ENCODE measurements at regions not wholly inside any gene's neighbourhood (a gene's known extent, or its start where the extent isn't known, plus 50 kb on each side); places are given as distances from the start of the nearest gene placed in this dataset.

- no peak overlapping the region for H3K4me3 ChIP-seq (ENCODE audit: control insufficient read depth, low read depth, low read length)
- no peak for DNase-seq (ENCODE audit: low read depth)
- no peak for TF ChIP-seq CTCF (IDR thresholded peaks at IDR 0.05; ENCODE audit: control insufficient read depth, insufficient read depth, low read depth, low read length, missing control alignments)
Observed at GRCh38 chr9:115267790-115268189, 149.8 kb upstream of the TNC start.

- no peak for DNase-seq (ENCODE audit: low read depth)
- TF ChIP-seq CTCF (IDR thresholded peaks at IDR 0.05; ENCODE audit: control insufficient read depth, insufficient read depth, low read depth, low read length, missing control alignments), result no peak
- H3K4me3 ChIP-seq (ENCODE audit: control insufficient read depth, low read depth, low read length), result no peak overlapping the region
Observed at GRCh38 chr9:115275753-115276152, 157.8 kb upstream of the TNC start.

GRCh38 chr9:115276621-115277020 is 158.7 kb upstream of the TNC start:
- no peak for DNase-seq (ENCODE audit: low read depth)
- H3K4me3 ChIP-seq (ENCODE audit: control insufficient read depth, low read depth, low read length), result no peak overlapping the region
- TF ChIP-seq CTCF (IDR thresholded peaks at IDR 0.05; ENCODE audit: control insufficient read depth, insufficient read depth, low read depth, low read length, missing control alignments), result no peak

GRCh38 chr9:115277301-115277700 is 159.3 kb upstream of the TNC start:
- no peak for TF ChIP-seq CTCF (IDR thresholded peaks at IDR 0.05; ENCODE audit: control insufficient read depth, insufficient read depth, low read depth, low read length, missing control alignments)
- H3K4me3 ChIP-seq (ENCODE audit: control insufficient read depth, low read depth, low read length), result no peak overlapping the region
- no peak for DNase-seq (ENCODE audit: low read depth)

- no peak for TF ChIP-seq CTCF (IDR thresholded peaks at IDR 0.05; ENCODE audit: control insufficient read depth, insufficient read depth, low read depth, low read length, missing control alignments)
- H3K4me3 ChIP-seq (ENCODE audit: control insufficient read depth, low read depth, low read length), result no peak overlapping the region
- DNase-seq (ENCODE audit: low read depth), result no peak
Observed at GRCh38 chr9:115278326-115279035, 160.5 kb upstream of the TNC start.

- no peak for DNase-seq (ENCODE audit: low read depth)
- H3K4me3 ChIP-seq (ENCODE audit: control insufficient read depth, low read depth, low read length), result no peak overlapping the region
- TF ChIP-seq CTCF (IDR thresholded peaks at IDR 0.05; ENCODE audit: control insufficient read depth, insufficient read depth, low read depth, low read length, missing control alignments), result no peak
Observed at GRCh38 chr9:115283395-115283794, 165.4 kb upstream of the TNC start.

Measured in AG09309 (cell line).